Endometrium (tissue), 2 donors: ENCODE measurements at regions not wholly inside any gene's neighbourhood (a gene's known extent, or its start where the extent isn't known, plus 50 kb on each side); places are given as distances from the start of the nearest gene placed in this dataset.
"Not testable (repeated sequence)": the region's sequence is repeated elsewhere in the genome, so short reads cannot be mapped to it uniquely, and the experiment has no call there.

Experiments
- FAIRE-seq: peaks from 2 replicates; lab custom pipeline; 2012; peaks lifted over from hg19 to GRCh38; lab: Jason Lieb, UNC
- donor health status: control.
- donor health status: control.

DNA sequence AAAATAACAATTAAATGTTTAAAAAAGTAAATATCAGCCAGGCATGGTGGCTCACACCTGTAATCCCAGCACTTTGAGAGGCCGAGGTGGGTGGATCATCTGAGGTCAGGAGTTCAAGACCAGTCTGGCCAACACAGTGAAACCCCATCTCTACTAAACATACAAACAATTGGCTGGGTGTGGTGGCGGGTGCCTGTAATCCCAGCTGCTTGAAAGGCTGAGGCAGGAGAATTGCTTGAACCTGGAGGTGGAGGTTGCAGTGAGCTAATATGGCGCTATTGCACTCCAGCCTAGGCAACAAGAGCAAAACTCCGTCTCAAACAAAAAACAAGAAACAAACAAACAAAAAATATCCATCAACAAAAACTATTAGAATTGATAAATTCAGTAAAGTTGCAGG is 77.5 kb downstream of the SNX5 start:
- not testable (repeated sequence) for FAIRE-seq

DNA sequence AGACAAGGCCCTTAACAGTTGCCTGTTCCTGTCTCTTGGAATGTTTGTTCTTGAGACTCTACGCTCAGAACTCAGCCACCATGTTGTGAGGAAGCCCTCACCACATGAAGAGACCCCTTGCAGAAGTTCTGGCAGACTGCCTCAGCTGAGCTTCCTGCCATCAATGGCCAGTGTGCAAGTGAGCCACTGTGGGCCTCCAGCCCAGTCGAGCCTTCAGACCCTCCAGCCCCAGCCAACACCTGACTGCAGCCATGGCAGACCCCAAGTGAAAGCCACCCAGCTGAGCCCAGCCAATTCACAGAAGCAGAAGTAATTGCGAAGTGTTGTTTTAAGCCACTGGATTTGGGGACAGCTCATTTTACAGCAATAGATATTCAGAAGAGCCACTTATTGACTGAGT is 78.3 kb downstream of the SNX5 start:
- no peak for FAIRE-seq

DNA sequence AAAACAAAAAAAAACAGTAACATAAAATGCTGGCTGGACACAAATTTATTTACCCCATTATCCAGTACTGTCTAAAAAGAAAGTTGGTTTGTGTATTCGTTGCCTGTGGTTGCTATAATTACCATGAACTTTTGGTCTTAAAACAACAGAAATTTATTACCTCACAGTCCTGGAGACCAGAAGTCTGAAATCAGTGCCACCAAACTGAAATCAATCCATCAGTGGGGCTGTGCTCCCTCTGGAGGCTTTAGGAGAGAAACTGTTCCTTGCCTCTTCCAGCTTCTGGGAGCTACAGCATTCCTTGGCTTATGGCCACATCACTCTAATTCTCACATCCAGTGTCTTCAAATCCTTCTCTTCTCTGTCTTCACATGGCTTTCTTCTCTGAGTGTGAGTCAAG is 79.4 kb downstream of the SNX5 start:
- FAIRE-seq, result no peak

DNA sequence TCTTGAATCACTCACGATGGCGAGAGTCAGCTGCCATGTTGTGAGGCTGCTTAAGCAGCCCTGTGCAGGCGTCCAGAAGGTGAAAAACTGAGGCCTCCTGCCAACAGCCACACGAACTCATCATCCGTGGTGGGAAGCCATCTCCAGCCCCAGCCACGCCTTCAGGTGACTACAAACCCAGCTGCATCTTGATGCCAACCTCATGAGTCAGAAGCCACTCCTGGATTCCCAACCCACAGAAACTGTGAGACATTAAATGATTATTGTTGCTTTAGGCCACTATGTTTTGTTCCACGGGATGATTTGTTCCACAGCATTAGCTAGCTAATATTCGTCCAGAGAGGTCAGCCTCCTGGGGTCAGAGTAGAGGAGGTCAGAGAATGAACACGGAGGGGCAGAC is 80.5 kb downstream of the SNX5 start:
- no peak for FAIRE-seq

DNA sequence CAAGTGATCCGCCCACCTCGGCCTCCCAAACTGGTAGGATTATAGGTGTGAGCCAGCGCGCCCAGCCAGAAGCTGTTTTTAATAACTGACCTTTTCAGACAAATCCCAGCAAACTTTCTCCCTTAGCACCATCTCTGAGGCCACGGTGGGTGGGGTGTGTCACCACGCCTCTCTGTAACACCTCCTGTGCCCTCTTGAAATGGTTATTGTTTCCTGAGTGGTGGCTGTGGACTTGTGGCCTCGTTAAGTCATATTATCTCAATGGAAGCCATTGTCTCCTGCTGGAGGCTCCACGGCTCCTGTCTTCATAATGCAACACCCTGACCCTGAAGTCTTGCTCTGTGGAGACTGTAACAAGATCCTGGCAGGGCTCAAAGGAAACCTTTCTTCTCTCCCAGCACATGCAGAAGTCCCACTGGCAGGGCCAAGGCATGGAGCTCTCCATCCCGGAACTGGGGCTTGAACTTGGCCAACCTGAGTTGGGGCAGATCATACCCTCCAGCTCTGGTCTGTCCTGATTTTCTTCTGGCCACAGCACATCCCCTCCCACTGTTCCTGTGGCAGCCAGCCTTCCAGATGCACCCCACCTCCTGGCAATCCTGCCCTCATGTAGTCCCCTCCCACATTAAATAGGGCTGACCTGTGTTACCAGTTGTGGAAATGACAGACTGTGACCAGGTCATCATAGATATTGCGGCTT is 81.1 kb downstream of the SNX5 start:
- FAIRE-seq, result no peak

DNA sequence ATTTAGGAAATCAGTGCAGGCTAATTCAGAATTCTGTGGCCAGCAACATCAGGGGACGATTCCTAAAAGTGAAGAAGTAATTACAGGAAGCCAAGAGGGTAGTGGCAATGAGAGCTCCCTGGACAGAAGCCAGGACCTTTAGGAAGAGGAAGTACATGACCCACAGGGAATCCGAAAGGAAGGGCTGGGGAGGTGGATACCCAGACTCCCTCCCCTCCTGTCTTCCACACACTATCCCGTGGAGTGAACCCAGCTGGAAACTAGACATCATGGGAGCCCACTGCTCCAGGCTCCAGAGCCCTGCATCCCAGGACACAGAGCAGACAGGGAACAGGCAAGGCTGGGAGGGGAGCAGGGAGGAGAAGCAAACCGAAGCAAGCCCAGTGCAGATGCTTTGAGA is 83.0 kb downstream of the SNX5 start:
- no peak for FAIRE-seq

DNA sequence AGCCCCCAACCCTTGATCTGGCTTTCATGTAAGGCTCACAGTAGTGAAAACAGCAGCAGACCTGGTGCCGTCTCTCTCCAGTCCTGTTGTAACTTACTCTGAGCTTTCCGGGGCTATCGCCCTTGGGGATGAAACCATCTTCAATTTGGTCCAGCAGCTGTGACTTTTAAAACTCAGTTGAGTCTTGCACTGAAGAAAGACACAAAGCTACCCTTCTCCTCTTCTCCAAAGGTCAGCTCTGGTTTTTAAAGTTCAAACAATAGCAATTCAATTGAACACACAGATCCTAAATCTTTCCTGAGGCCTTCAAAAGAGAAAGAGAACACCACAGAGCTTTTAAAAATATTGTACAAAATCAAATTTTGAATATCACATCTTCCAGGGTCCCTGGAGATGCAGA is 83.5 kb downstream of the SNX5 start:
- FAIRE-seq, result no peak

DNA sequence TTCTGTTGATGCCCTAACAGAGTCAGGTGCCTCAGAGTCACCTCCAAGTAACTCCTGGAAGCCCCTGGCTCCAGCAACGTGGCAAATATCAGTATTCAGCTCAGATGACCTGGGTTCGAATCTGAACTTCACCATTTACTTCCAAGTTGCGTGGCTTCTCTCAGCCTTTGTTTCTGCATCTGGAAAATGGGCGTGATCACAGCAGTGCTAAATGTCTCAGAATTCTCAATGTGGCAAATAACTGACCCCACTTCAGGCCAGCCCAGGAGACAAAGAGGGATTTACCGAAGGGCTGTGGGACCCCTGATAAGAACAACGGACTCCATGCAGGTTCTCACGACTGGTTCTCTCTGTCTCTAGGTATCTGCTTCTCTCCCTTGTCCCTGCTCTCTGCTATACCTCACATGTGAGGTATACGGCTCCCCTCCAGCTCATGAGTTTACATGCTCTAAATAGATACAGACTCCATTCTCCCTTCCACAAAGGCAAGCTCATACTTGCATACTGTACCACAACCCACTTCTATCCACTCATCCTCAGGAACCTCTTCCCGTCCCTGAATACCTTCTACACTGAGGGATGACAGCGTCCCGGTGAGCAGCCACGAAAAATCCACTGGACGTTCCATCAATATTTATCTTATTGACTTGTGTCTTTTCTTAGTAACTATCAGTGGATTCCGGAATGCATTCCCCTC is 84.1 kb downstream of the SNX5 start:
- FAIRE-seq, result no peak

DNA sequence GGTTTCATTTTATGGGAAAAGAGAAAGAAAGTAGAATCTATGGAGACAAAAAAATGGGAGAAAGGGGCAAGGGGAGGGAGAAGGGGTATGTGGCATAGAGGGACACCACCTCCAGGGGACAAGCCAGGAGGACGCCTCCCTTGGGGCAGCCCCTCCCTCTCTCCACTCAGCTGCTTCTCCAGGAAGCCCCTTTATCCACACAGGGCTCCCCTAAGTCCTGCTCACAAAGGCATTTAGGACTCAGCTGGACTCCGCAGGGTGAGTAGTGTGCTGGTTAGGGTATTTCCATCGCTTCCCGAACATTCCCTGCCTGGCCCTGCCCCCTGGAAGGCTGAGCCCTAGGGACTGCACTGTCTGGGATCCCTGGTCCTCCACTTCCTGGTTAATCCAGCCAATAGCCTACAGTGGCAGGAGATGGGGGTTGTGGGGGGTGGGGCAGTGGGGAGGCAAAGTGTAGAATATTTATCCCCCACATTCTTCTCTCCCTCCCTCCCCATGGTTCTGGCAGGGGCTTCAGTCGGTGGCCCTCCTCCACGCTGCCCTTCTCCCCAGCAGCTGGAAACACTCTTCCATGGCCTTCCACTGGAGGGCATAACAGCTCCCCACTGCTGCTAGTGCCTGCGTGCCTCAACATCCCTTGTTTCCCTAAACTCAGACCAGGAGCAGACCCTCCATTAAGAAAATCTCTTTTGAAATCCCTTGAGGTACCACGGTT is 84.8 kb downstream of the SNX5 start:
- no peak for FAIRE-seq

DNA sequence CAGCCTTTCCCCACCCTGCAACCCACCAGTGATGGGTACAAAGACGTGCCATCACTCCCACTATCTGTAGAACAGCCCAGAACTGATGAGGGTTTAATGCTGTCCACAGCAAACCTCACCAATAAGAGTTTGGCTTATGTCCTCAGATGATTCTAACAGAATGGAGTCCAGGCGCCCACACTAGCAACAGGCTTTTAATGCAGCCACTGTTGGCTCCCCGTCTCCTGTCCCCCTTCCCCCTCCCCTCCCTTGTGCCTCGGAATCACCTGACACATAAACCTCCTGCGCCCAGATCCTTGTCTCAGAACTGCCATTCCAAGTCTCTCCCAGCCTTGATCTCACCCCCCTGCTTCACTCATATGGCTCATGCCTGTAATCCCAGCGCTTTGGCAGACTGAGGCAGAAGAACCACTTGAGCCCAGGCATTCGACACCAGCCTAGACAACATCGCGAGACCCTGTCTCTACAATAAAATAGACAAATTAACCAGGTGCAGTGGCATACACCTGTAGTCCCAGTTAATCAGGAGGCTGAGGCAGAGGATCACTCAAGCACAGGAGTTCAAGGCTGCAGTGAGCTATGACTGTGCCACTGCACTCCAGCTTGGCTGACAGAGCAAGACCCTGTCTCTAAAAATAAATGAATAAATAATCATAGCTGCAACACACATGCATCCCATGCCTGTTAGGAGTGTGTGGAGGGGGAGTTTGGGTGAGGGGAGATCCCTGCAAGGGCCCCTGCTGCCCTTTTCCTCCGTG is 85.6 kb downstream of the SNX5 start:
- FAIRE-seq, result no peak

DNA sequence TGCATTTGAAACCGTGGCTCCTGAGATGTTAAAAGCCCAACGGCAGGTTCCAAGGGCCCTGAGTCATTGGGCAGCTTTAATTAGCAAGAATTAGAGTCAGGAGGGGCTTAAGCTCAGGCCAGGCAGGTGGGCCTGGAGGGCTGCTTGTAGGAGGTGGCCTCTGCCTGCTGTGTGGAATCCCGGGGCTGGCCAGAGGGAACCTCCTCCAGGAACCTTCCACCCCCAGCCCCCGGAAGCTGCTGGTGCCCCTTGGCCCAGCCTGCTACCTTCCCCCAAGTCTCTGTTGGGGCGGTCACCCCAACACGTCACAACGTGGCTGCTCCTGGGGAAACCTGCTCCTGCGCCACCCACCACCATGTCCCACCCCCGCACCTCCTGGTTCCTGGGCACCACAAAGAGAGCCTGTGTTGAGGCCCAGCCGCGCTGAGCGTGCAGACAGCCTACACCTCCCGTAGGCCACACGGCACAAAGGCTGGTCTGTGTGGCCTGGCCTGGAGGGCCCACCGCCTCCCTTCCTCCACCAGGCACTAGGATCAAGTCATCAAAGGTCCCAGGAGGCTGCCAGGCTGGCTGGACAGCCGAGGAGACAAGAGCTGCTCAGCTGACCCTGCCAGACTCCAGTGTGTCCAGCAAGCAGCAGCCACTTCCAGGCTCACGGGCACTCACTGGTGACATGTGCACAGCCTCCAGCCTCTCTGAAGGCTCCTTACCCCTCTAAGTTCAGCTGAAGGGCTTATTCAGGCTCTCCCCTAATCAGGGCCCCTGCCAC is 86.3 kb downstream of the SNX5 start:
- no peak for FAIRE-seq

DNA sequence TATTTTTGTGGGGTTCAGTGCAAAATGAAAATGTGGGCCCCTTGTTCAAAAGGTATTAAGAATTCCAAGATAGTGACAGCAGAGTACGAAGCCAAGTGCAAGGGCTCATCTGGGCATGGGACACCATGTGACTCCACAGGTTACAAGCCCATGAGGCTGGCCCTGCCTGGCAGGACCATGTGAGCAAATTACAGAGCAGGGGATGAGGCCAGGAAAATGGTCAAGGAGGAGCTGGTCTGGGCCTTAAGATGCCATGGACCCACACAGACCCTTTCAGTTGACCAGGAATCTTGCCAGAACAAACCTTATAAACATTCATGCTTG is 86.9 kb downstream of the SNX5 start:
- FAIRE-seq, result no peak

DNA sequence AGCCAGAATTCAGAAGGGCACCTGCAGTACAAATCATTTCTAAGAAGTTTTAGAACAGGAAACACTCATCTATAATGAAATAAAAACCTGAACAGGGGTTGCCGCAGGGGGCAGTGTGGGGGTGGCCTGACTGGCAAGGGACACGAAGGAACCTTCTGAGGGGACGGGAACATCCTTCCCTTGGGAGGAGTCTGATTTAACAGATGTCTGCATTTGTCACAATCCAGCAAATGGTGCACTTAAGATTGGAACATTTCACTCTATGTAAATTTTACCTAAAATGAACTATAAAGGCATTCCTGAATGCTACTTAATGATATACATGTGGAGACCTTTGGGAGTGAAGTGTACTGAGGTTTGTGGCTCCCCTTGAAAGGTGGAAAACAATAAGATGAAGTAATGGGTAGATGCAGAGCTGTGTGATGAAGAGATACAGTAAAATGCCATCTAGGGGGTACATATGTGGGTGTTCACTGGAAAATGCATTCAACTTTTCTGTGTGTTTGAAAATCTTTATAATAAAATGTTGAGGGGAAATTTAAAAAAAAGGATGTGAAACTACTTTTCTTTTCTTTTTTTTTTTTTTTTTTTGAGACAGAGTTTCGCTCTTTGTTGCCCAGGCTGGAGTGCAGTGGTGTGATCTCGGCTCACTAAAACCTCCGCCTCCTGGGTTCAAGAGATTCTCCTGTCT is 89.5 kb downstream of the SNX5 start:
- no peak for FAIRE-seq

DNA sequence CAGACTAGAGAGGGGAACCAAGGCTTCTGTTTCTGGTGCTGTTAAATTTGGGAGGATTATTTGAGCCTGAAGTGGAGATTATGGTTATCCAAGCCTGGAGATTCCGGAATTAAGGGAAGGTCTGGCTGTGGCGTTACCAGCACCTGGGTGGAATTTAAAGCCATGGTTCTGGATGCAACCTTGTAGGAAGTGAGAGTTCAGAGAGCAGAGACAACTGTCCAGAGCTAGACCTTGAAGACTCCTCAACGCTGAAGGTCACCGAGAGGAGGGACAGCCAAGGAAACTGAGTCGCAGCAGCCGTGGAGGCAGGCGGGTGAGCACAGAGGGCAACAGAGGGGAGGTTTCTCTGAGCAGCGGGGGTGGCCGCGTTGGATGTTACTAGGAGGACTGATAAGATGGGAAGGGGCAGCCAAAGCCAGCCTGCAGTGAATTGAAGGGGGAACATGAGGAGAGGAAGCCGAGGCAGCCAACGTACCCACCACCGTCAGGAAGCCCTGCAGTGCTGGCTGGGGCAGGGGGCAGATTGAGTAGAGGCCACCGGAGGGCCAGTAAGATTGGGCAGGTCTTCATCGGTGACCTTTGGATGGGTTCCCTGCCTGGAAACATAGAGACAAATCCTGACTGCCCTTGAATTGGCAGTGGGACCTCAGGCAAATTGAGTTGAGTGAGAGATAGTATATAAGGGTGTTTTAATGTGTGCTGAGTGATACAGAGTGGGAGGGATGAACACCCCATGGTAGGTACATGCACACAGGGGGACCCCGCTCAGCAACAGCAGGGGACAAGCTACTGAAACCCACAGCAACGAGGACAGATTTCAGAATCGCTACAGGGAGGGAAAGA is 90.3 kb downstream of the SNX5 start:
- FAIRE-seq, result no peak

DNA sequence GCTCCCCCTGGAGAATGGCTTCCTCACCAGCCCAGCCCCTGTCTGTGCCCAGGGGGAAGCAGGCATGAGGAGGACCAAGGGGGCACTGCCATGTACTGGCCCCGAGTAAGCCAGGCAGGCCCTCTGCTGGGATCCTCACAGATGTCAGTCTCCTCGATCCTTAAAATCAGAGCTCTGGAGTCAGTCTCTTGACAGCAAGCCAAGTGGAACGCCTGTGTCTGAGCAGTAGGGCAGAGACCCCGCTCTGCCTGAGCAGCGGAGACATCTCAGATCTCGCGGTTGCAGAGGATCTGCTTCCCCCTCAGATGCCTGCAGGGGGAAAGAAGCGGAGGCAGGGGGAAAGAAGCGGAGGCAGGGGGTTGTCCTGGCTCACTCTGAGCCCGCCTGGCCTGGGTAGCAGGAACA is 92.6 kb downstream of the SNX5 start:
- no peak for FAIRE-seq

DNA sequence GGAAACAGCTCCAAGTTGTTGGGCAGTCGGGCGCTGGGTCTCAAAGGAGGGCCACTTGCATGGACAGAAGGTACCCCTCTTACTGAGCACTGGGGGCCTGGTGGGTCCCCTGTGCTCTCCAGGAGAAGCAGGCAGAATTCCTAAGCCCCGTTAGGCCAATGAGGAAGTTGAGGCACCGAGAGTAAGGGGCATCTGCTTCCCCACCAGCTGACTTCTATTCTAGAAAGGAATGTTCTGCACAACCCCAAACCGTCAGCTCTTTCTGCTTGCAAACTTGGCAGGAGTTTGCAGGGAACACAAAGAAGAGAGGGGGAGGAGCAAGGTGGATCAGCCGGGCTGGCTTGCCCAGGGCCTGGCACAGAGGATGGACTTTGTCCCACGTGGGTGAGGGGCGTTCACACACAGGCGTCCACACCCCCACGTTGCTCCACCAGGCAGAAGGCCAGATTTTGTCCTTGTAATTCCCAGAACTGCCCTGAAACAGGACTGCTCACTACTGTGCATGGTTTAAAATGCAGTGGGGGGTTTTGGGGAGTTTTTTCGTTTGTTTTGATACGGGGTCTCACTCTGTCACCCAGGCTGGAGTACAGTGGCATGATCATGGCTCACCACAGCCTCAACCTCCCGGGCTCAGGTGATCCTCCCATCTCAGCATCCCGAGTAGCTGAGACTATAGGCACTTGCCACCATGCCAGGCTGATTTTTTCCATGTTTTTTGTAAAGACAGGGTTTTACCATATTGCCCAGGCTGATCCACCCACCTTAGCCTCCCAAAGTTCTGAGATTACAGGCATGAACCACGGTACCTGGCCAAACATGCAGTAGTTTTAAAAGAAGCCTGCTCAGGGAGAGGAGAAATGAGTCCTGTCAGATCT is 93.3 kb downstream of the SNX5 start:
- FAIRE-seq, result no peak

DNA sequence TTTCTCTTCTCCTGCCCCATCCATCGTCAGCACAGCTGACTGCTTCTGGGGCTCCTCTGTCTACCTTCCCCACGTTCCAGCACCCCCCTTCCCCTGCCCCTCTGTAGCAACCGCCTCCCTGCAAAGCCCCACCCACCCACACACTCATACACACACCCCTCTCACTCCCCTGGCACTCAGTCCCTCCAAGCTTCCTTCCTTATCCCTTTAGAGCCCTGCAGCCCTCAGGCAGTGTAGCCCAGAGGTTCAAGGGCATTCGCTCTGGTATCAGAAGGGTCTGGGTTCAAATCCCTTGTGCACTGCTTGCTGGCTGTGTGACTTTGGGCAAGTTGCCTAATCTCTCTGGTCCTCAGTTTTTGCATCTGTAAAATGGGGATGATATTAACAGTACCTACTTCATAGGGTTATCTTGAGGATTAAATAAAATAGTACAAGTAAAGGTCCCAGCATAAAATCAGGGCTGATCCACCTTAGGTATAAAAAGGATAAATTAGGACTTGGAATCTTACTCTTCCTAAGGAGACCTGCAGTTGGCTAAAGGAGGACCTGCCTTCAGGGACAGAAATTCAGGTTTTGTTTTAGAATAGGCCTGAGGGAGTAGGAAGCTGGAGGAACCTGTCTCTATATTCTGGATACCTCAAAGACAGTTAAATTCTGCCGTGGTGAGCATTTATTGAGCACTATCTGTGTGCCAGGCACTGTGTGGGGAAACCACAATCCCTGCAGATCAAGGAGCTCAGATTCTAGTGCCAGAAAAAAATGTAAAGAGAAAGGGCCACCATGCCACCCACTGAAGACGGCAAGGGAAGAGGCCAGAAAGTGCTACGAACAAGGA is 94.1 kb downstream of the SNX5 start:
- no peak for FAIRE-seq

DNA sequence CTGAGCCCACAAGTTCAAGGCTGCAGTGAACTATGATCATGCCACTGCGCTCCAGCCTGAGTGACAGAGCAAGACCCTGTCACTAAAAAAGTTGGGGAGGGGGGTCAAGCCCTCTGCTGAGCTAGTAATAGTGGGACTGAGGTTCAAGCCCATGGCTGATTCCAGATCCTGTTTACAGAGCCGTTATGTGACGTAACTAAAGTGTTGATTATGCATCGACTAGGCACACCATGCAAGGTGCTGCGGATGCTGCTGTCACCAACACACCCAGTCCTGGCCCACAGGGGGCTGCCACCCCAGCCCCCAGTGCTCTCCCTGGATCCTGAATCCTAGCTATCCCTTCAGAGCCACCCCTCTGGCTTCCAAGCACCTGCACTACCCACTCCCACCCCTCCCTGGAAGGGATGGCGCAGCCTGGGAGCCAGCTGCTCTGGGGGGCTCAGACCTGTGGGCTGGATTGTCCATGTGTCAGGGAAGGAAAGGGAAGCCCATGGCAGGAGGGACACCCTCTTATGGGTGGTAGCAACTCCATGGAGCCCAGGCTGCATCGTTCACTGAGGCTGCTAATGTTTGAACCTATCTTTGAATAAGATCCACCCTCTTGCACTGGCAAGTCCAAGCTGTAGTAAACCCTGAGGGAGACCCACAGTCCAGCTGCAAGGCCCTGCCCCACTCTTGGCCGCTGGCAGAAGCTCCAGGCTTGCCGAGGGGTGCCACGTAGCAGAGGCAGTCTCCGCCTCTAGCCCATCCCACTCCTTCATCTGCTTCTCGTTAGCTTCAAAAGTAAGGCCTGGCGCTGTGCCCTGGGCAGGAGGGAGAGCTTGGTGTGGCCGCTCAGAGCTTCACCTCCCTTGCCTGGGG is 95.0 kb downstream of the SNX5 start:
- no peak for FAIRE-seq
